ENCODE measurements at regions not wholly inside any gene's neighbourhood (a gene's known extent, or its start where the extent isn't known, plus 50 kb on each side); places are given as distances from the start of the nearest gene placed in this dataset.
"Not testable (repeated sequence)": the region's sequence is repeated elsewhere in the genome, so short reads cannot be mapped to it uniquely, and the experiment has no call there.

DNA sequence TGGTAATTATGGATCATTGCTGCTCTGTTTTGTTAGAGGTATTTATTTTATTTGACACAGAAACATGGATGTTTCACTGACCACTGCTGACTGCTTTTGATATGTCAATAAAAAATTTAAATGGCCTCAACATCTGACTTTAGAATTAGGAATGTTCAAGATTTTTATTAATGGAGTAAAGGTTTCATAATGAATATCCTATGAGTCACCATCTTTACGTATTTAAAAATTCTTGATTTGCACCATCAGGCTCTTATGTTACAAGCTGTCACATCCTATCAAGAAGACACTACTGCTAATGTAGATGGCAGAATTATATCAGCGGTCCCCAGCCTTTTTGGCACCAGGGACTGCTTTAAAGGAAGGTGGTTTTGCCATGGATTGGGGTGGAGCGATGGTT is 578.7 kb upstream of the NRP1 start:
- no peaks in the 10 kb centered on the region for H3K9me3 ChIP-seq (ENCODE audit: insufficient read depth, low read length, severe bottlenecking)
- no peaks in the 10 kb centered on the region for H3K36me3 ChIP-seq (ENCODE audit: insufficient read depth, low read length)
- no peaks in the 10 kb centered on the region for H3K4me1 ChIP-seq (ENCODE audit: insufficient read depth, low read length)
- no peak overlapping the region for H2AFZ ChIP-seq (ENCODE audit: low read depth, low read length)
- no peaks in the 10 kb centered on the region for H4K20me1 ChIP-seq (ENCODE audit: insufficient read depth, low read length)
- ATAC-seq (ENCODE audit: insufficient read depth, low read depth) (no peak), DNase-seq (no peak)
- no peak overlapping the region for H3K4me3 ChIP-seq (ENCODE audit: low read depth in 1 of 2, low read length in 2 of 2)
- no peaks in the 10 kb centered on the region for H3K79me2 ChIP-seq (ENCODE audit: insufficient read depth, low read length)
- no peak overlapping the region for H3K9ac ChIP-seq (ENCODE audit: low read depth, low read length)
- H3K4me2 ChIP-seq (ENCODE audit: insufficient read depth, low read length): no peak overlapping the region
- no peak overlapping the region for H3K27ac ChIP-seq (ENCODE audit: low read length)
- TF ChIP-seq, protein P1, sequence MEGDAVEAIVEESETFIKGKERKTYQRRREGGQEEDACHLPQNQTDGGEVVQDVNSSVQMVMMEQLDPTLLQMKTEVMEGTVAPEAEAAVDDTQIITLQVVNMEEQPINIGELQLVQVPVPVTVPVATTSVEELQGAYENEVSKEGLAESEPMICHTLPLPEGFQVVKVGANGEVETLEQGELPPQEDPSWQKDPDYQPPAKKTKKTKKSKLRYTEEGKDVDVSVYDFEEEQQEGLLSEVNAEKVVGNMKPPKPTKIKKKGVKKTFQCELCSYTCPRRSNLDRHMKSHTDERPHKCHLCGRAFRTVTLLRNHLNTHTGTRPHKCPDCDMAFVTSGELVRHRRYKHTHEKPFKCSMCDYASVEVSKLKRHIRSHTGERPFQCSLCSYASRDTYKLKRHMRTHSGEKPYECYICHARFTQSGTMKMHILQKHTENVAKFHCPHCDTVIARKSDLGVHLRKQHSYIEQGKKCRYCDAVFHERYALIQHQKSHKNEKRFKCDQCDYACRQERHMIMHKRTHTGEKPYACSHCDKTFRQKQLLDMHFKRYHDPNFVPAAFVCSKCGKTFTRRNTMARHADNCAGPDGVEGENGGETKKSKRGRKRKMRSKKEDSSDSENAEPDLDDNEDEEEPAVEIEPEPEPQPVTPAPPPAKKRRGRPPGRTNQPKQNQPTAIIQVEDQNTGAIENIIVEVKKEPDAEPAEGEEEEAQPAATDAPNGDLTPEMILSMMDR (IDR thresholded peaks at IDR 0.05; ENCODE audit: borderline replicate concordance, extremely low read depth, low read length, poor library complexity, severe bottlenecking): no peak
- no peak for TF ChIP-seq EZH2 (IDR thresholded peaks at IDR 0.05; ENCODE audit: borderline replicate concordance, low read depth, low read length, severe bottlenecking)
- peaks cover 8% of the 10 kb centered on the region for H3K27me3 ChIP-seq (ENCODE audit: insufficient read depth, low read length, poor library complexity)

DNA sequence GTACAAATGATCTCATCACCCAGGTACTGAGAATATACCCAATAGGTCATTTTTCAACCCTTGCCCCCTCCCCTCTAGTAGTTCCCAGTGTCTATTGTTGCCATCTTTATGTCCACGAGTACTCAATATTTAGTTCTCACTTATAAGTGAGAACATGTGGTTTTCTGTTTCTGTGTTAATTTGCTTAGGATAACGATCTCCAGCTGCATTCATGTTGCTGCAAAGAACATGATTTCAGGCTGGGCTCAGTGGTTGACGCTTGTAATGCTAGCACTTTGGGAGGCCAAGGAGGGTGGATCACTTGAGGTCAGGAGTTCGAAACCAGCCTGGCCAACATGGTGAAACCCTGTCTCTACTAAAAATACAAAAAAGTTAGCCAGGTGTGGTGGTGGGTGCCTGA is 575.0 kb upstream of the NRP1 start:
- H3K27ac ChIP-seq (ENCODE audit: low read length); DNase-seq; H2AFZ ChIP-seq (ENCODE audit: low read depth, low read length); H3K27me3 ChIP-seq (ENCODE audit: insufficient read depth, low read length, poor library complexity); H4K20me1 ChIP-seq (ENCODE audit: insufficient read depth, low read length); ATAC-seq (ENCODE audit: insufficient read depth, low read depth); H3K4me2 ChIP-seq (ENCODE audit: insufficient read depth, low read length); H3K79me2 ChIP-seq (ENCODE audit: insufficient read depth, low read length); H3K4me1 ChIP-seq (ENCODE audit: insufficient read depth, low read length); H3K4me3 ChIP-seq (ENCODE audit: low read depth in 1 of 2, low read length in 2 of 2); H3K9me3 ChIP-seq (ENCODE audit: insufficient read depth, low read length, severe bottlenecking); H3K36me3 ChIP-seq (ENCODE audit: insufficient read depth, low read length); H3K9ac ChIP-seq (ENCODE audit: low read depth, low read length): not testable (repeated sequence)

DNA sequence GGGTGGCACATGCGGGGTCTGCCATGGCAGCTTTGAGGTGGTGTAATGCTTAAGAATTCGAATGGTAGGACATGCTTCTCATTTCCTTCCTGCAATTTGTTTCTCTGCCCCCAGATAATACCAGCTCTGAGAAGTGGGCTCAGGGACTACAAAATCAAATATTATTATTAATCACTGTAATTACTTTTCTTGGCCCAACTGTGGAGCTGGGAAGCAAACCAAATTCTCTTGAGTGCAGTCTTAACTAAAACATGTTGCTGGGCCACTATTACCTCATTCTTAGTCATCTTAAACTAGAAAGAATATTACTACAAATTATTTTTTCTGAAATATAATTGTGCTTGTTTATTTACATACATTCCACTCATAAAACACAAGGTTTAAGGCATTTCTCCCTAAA is 566.7 kb upstream of the NRP1 start:
- no peak overlapping the region for H3K4me3 ChIP-seq (ENCODE audit: low read depth in 1 of 2, low read length in 2 of 2)
- no peaks in the 10 kb centered on the region for H3K4me1 ChIP-seq (ENCODE audit: insufficient read depth, low read length)
- H3K9me3 ChIP-seq (ENCODE audit: insufficient read depth, low read length, severe bottlenecking): no peaks in the 10 kb centered on the region
- TF ChIP-seq, protein P1 (IDR thresholded peaks at IDR 0.05; ENCODE audit: borderline replicate concordance, extremely low read depth, low read length, poor library complexity, severe bottlenecking): no peak
- TF ChIP-seq EZH2 (IDR thresholded peaks at IDR 0.05; ENCODE audit: borderline replicate concordance, low read depth, low read length, severe bottlenecking): no peak
- H3K27ac ChIP-seq (ENCODE audit: low read length): no peak overlapping the region
- no peaks in the 10 kb centered on the region for H4K20me1 ChIP-seq (ENCODE audit: insufficient read depth, low read length)
- H3K9ac ChIP-seq (ENCODE audit: low read depth, low read length): no peak overlapping the region
- H3K4me2 ChIP-seq (ENCODE audit: insufficient read depth, low read length): no peak overlapping the region
- H2AFZ ChIP-seq (ENCODE audit: low read depth, low read length): no peak overlapping the region
- no peaks in the 10 kb centered on the region for H3K79me2 ChIP-seq (ENCODE audit: insufficient read depth, low read length)
- no peak for DNase-seq
- ATAC-seq (ENCODE audit: insufficient read depth, low read depth): no peak
- no peaks in the 10 kb centered on the region for H3K36me3 ChIP-seq (ENCODE audit: insufficient read depth, low read length)
- H3K27me3 ChIP-seq (ENCODE audit: insufficient read depth, low read length, poor library complexity): peaks cover 4% of the 10 kb centered on the region

DNA sequence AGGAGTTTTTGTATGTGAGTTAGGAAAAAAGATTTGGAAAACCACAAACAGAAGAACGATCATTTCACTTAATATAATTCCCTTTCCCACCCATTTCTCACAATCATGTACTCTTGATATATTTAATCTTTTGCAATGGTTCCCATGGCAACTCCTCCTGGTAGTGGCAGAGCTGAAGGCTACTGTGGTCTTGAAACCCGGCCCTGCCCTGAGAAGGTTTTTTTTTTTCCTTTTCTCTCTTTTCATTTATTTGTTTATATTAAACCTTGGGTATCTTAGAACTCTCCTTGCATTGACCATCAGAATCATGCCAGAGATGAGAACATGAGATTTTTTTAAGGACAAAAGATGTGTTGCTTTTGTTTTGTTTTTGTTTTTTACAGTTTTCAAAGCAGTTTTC is 566.1 kb upstream of the NRP1 start:
- Histone ChIP-seq H3K9me3 (ENCODE audit: insufficient read depth, low read length, severe bottlenecking) (no peaks in the 10 kb centered on the region), H3K4me2 (ENCODE audit: insufficient read depth, low read length) (no peak overlapping the region), H3K36me3 (ENCODE audit: insufficient read depth, low read length) (no peaks in the 10 kb centered on the region), H3K4me1 (ENCODE audit: insufficient read depth, low read length) (no peaks in the 10 kb centered on the region), H3K4me3 (ENCODE audit: low read depth in 1 of 2, low read length in 2 of 2) (no peak overlapping the region), H3K27me3 (ENCODE audit: insufficient read depth, low read length, poor library complexity) (peaks cover 4% of the 10 kb centered on the region), H2AFZ (ENCODE audit: low read depth, low read length) (no peak overlapping the region), H3K79me2 (ENCODE audit: insufficient read depth, low read length) (no peaks in the 10 kb centered on the region), H3K27ac (ENCODE audit: low read length) (no peak overlapping the region), H3K9ac (ENCODE audit: low read depth, low read length) (no peak overlapping the region), H4K20me1 (ENCODE audit: insufficient read depth, low read length) (no peaks in the 10 kb centered on the region)
- TF ChIP-seq, protein P1 (IDR thresholded peaks at IDR 0.05; ENCODE audit: borderline replicate concordance, extremely low read depth, low read length, poor library complexity, severe bottlenecking): no peak
- no peak for TF ChIP-seq EZH2 (IDR thresholded peaks at IDR 0.05; ENCODE audit: borderline replicate concordance, low read depth, low read length, severe bottlenecking)
- DNase-seq (no peak), ATAC-seq (ENCODE audit: insufficient read depth, low read depth) (no peak)
